ENCODE measurements at regions not wholly inside any gene's neighbourhood (a gene's known extent, or its start where the extent isn't known, plus 50 kb on each side); places are given as distances from the start of the nearest gene placed in this dataset.

- TF ChIP-seq EP300 (IDR thresholded peaks at IDR 0.05; ENCODE audit: borderline replicate concordance) (no peak), ZBTB7A (IDR thresholded peaks at IDR 0.05; ENCODE audit: low read depth) (no peak), REST (IDR thresholded peaks at IDR 0.05; ENCODE audit: low read depth) (no peak)
These were observed 205.8 kb upstream of the PLXNA2 start for GRCh38 chr1:208449951-208450350.

- TF ChIP-seq NFIC (IDR thresholded peaks at IDR 0.05) (no peak), TCF12 (IDR thresholded peaks at IDR 0.05; ENCODE audit: low read depth) (no peak), USF1 (IDR thresholded peaks at IDR 0.05) (no peak), FOXM1 (IDR thresholded peaks at IDR 0.05; ENCODE audit: borderline replicate concordance, low read depth) (no peak), EP300 (IDR thresholded peaks at IDR 0.05; ENCODE audit: borderline replicate concordance) (no peak), TEAD4 (IDR thresholded peaks at IDR 0.05) (no peak), ZBTB7A (IDR thresholded peaks at IDR 0.05; ENCODE audit: low read depth) (no peak), CREB1 (IDR thresholded peaks at IDR 0.05; ENCODE audit: low read depth) (no peak), MAX (IDR thresholded peaks at IDR 0.05) (no peak), RAD21 (IDR thresholded peaks at IDR 0.05; ENCODE audit: low read depth) (no peak), CEBPB (IDR thresholded peaks at IDR 0.05) (no peak), EGR1 (IDR thresholded peaks at IDR 0.05) (no peak)
These were observed 206.8 kb upstream of the PLXNA2 start for GRCh38 chr1:208450958-208451357.

GRCh38 chr1:208455821-208456220 is 211.6 kb upstream of the PLXNA2 start:
- TF ChIP-seq NFIC (IDR thresholded peaks at IDR 0.05) (no peak), USF1 (IDR thresholded peaks at IDR 0.05) (no peak)

- no peak for TF ChIP-seq RAD21 (IDR thresholded peaks at IDR 0.05; ENCODE audit: low read depth)
- no peak for TF ChIP-seq MAX (IDR thresholded peaks at IDR 0.05)
- TF ChIP-seq USF1 (IDR thresholded peaks at IDR 0.05) = no peak
- no peak for TF ChIP-seq CREB1 (IDR thresholded peaks at IDR 0.05; ENCODE audit: low read depth)
- TF ChIP-seq EP300 (IDR thresholded peaks at IDR 0.05; ENCODE audit: borderline replicate concordance) = no peak
- TF ChIP-seq REST (IDR thresholded peaks at IDR 0.05; ENCODE audit: low read depth) = no peak
- TF ChIP-seq TEAD4 (IDR thresholded peaks at IDR 0.05) = no peak
- no peak for TF ChIP-seq EGR1 (IDR thresholded peaks at IDR 0.05)
- no peak for TF ChIP-seq TAF1 (IDR thresholded peaks at IDR 0.05; ENCODE audit: low read depth)
- no peak for TF ChIP-seq FOXM1 (IDR thresholded peaks at IDR 0.05; ENCODE audit: borderline replicate concordance, low read depth)
- no peak for TF ChIP-seq YY1 (IDR thresholded peaks at IDR 0.05; ENCODE audit: low read depth)
- TF ChIP-seq ZBTB7A (IDR thresholded peaks at IDR 0.05; ENCODE audit: low read depth) = no peak
- no peak for TF ChIP-seq CEBPB (IDR thresholded peaks at IDR 0.05)
- TF ChIP-seq NFIC (IDR thresholded peaks at IDR 0.05) = no peak
- no peak for TF ChIP-seq TCF12 (IDR thresholded peaks at IDR 0.05; ENCODE audit: low read depth)
These were observed 212.3 kb upstream of the PLXNA2 start for GRCh38 chr1:208456487-208456886.

GRCh38 chr1:208460823-208461222 is 216.6 kb upstream of the PLXNA2 start:
- TF ChIP-seq USF1 (IDR thresholded peaks at IDR 0.05) (no peak), CEBPB (IDR thresholded peaks at IDR 0.05) (no peak), RAD21 (IDR thresholded peaks at IDR 0.05; ENCODE audit: low read depth) (no peak), YY1 (IDR thresholded peaks at IDR 0.05; ENCODE audit: low read depth) (no peak), CREB1 (IDR thresholded peaks at IDR 0.05; ENCODE audit: low read depth) (no peak), REST (IDR thresholded peaks at IDR 0.05; ENCODE audit: low read depth) (no peak), FOXM1 (IDR thresholded peaks at IDR 0.05; ENCODE audit: borderline replicate concordance, low read depth) (no peak), TAF1 (IDR thresholded peaks at IDR 0.05; ENCODE audit: low read depth) (no peak), ZBTB7A (IDR thresholded peaks at IDR 0.05; ENCODE audit: low read depth) (no peak), EP300 (IDR thresholded peaks at IDR 0.05; ENCODE audit: borderline replicate concordance) (no peak), TEAD4 (IDR thresholded peaks at IDR 0.05) (no peak), NFIC (IDR thresholded peaks at IDR 0.05) (no peak), TCF12 (IDR thresholded peaks at IDR 0.05; ENCODE audit: low read depth) (no peak), EGR1 (IDR thresholded peaks at IDR 0.05) (no peak), MAX (IDR thresholded peaks at IDR 0.05) (no peak)

Measured in Ishikawa (cell line).